K562 (cell line): ENCODE measurements at regions not wholly inside any gene's neighbourhood (a gene's known extent, or its start where the extent isn't known, plus 50 kb on each side); places are given as distances from the start of the nearest gene placed in this dataset.

Source experiments
- ATAC-seq: fragments of 200-7000 bp; cut with Tn5 transposase; 3 replicates; pipeline ENCODE4 v1.9.1; 2020; ENCODE audit warnings: moderate library complexity
- BruUV-seq: library from RNA; stranded (reverse); fragments of 400-500 nt; replicated peaks from 2 replicates; lab custom pipeline; 2021; lab: Mats Ljungman, UMichigan
- CTCF ChIA-PET: fragments of 300-600 bp; formaldehyde crosslinking; extraction: SDS; loops from one replicate; lab custom pipeline; 2021; ENCODE audit warnings: low intra/inter-chr PET ratio; lab: Yijun Ruan, JAX
- POLR2A ChIA-PET: fragments of 300-600, 350-650 bp; sonication (Branson Sonifier 250); formaldehyde crosslinking; extraction: SDS; loops from one replicate; lab custom pipeline; 2021; ENCODE audit warnings: antibody characterized with exemption, inconsistent platforms; lab: Yijun Ruan, JAX
- DNase-seq, 4 experiments: peaks; one replicate each; pipeline versions ENCODE4 v3.0.0 to v3.0.0-alpha.2; 2011 to 2018; ENCODE audit warnings: low spot score in 3 of 4, mixed read lengths in 3 of 4; ENCODE audit errors: extremely low read depth in 1 of 4
- FAIRE-seq: peaks from 2 replicates; lab custom pipeline; 2011; peaks lifted over from hg19 to GRCh38; lab: Jason Lieb, UNC
- H2AFZ ChIP-seq: 2 replicates; pipeline ENCODE4 v1.6.0; 2011; ENCODE audit warnings: low read depth, low read length, control low read depth, inconsistent platforms
- H3K27ac ChIP-seq: fragments of 200-600 bp; 3 replicates; pipeline ENCODE4 v1.8.0; 2011; ENCODE audit warnings: low read depth, mild to moderate bottlenecking, control low read depth, inconsistent platforms, low read length, moderate library complexity, mixed read lengths; ENCODE audit errors: extremely low read depth
- H3K27me3 ChIP-seq, 2 experiments: fragments of 300-600 bp in 1 of 2; 2 replicates in 1 of 2; 3 replicates in 1 of 2; pipeline versions ENCODE4 v1.6.0 to v1.8.0; 2011; ENCODE audit warnings: inconsistent platforms in 2 of 2, low read length in 2 of 2, mild to moderate bottlenecking in 1 of 2, mixed read lengths in 1 of 2, moderate library complexity in 1 of 2; ENCODE audit not compliant: control insufficient read depth in 2 of 2, insufficient read depth in 2 of 2
- H3K36me3 ChIP-seq: fragments of 300-600 bp; 3 replicates; pipeline ENCODE4 v1.8.0; 2011; ENCODE audit warnings: mild to moderate bottlenecking, low read length, inconsistent platforms; ENCODE audit not compliant: control insufficient read depth, insufficient read depth
- H3K4me1 ChIP-seq, 2 experiments: fragments of 200-600 bp in 1 of 2; replicated peaks in 1 of 2; 2 replicates in 1 of 2; 3 replicates in 1 of 2; pipeline versions ENCODE4 v1.5.1 to v1.8.0; 2011; ENCODE audit warnings: inconsistent platforms in 2 of 2, low read length in 2 of 2, mild to moderate bottlenecking in 1 of 2, mixed read lengths in 1 of 2, moderate library complexity in 1 of 2; ENCODE audit not compliant: control insufficient read depth in 2 of 2, insufficient read depth in 2 of 2
- H3K4me2 ChIP-seq: 2 replicates; pipeline ENCODE4 v1.6.1; 2011; ENCODE audit warnings: low read length, control low read depth, inconsistent platforms, mixed read lengths; ENCODE audit not compliant: insufficient read depth
- H3K4me3 ChIP-seq: fragments of 200-600 bp; sonication (generic), shearing (Covaris generic); 2 replicates; pipeline ENCODE4 v1.5.1; 2016; ENCODE audit warnings: control low read depth, inconsistent platforms
- H3K79me2 ChIP-seq: fragments of 200-600 bp; 3 replicates; pipeline ENCODE4 v1.8.0; 2011; ENCODE audit warnings: low read length, inconsistent platforms; ENCODE audit not compliant: control insufficient read depth, insufficient read depth
- H3K9ac ChIP-seq, 2 experiments: 2 replicates each; pipeline versions ENCODE4 v1.6.0 to v1.6.1; 2011; ENCODE audit warnings: low read depth in 2 of 2, low read length in 2 of 2, control low read depth in 1 of 2, inconsistent platforms in 1 of 2, mild to moderate bottlenecking in 1 of 2, mixed read lengths in 1 of 2; ENCODE audit not compliant: insufficient read depth in 1 of 2
- H3K9me1 ChIP-seq: one replicate; pipeline ENCODE4 v1.6.0; 2011; ENCODE audit warnings: inconsistent platforms, mild to moderate bottlenecking, low read length, moderate library complexity; ENCODE audit not compliant: control insufficient read depth, insufficient read depth
- H3K9me3 ChIP-seq: replicated peaks from 2 replicates; pipeline ENCODE4 v1.5.1; 2011; ENCODE audit warnings: low read depth, low read length, inconsistent platforms; ENCODE audit not compliant: control insufficient read depth, insufficient read depth
- H4K20me1 ChIP-seq: replicated peaks from 2 replicates; pipeline ENCODE4 v1.6.1; 2011; ENCODE audit warnings: low read length, inconsistent platforms, mixed read lengths; ENCODE audit not compliant: control insufficient read depth, insufficient read depth
- CEBPB ChIP-seq: fragments of 450-650 bp; IDR thresholded peaks from 2 replicates; pipeline ENCODE4 v1.6.1; 2016; ENCODE audit warnings: missing genetic modification characterization, missing compliant biosample characterization
- ELF4 ChIP-seq: fragments of 450-650 bp; formaldehyde crosslinking; IDR thresholded peaks from 2 replicates; pipeline ENCODE4 v1.4.0; 2022; ENCODE audit warnings: missing genetic modification characterization
- EP300 ChIP-seq: IDR thresholded peaks from 2 replicates; pipeline ENCODE4 v1.6.1; 2012; ENCODE audit warnings: low read length, improper control_type of control experiment
- SIN3A ChIP-seq, 2 experiments: fragments of 150-350 bp in 1 of 2; IDR thresholded peaks; 2 replicates each; pipeline ENCODE4 v1.6.1; 2011 to 2016; ENCODE audit warnings: borderline replicate concordance in 2 of 2, low read depth in 2 of 2, low read length in 2 of 2, mild to moderate bottlenecking in 2 of 2, moderate library complexity in 2 of 2; ENCODE audit not compliant: control insufficient read depth in 1 of 2
- ZNF212 ChIP-seq: fragments of 450-650 bp; formaldehyde crosslinking; IDR thresholded peaks from 2 replicates; pipeline ENCODE4 v1.4.0; 2020; ENCODE audit warnings: mild to moderate bottlenecking
- ZNF41 ChIP-seq: fragments of 250-450 bp; sonication (Bioruptor Pico); conservative IDR thresholded peaks from 2 replicates; pipeline ENCODE4 v1.4.0; 2020; ENCODE audit warnings: mild to moderate bottlenecking
- ZNF75A ChIP-seq: fragments of 450-650 bp; formaldehyde crosslinking; IDR thresholded peaks from 2 replicates; pipeline ENCODE4 v1.4.0; 2020; ENCODE audit warnings: mild to moderate bottlenecking
- WGBS: fragments of 100-300 bp; shearing (Covaris generic); methylation state at CpG from one replicate; pipeline ENCODE4 v1.1.6; 2016; ENCODE audit warnings: low coverage, mixed read lengths; ENCODE audit not compliant: insufficient coverage; ENCODE audit errors: missing lambda C conversion rate; 5-methylcytosine and 5-hydroxymethylcytosine counted together
- in situ Hi-C: fragments of 300-500 bp; cut with MboI; formaldehyde crosslinking; loops from 4 replicates; pipeline ENCODE4 v1.15.0; 2018; ENCODE audit warnings: inconsistent platforms, mixed read lengths
- intact Hi-C: fragments of 100-400 bp; cut with micrococcal nuclease; formaldehyde crosslinking; loops from 2 replicates; pipeline ENCODE4 v1.14.2; 2022
- TF ChIP-seq, protein P1 (sequence below): fragments of 450-650 bp; IDR thresholded peaks from 2 replicates; pipeline ENCODE4 v1.6.1; 2016; ENCODE audit warnings: missing biosample characterization, missing genetic modification characterization
- TF ChIP-seq, protein P2 (sequence below): fragments of 150-350 bp; conservative IDR thresholded peaks from 2 replicates; pipeline ENCODE4 v1.6.1; 2014; ENCODE audit warnings: low read length
- TF ChIP-seq, protein P3 (sequence below): fragments of 250-450 bp; sonication (Bioruptor Pico); IDR thresholded peaks from 2 replicates; pipeline ENCODE4 v1.4.0; 2020; ENCODE audit warnings: mild to moderate bottlenecking, moderate library complexity

DNA sequence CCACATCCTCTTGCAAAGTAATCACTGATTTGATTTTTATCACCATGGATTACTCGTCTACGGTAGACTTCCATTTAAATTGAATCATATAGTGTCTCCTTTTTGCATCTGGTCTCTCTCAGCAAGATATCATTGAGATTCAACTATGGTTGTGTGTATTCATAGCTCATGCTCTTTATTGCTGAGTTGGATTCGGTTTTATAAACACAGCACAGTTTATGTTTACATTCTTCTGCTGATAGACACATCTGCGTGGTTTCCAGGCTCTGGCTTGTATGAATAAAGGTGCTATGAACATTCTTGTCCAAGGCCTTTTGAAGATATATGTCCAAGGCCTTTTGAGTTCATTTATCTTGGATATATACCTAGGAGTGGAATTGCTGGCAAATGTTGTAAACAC, 356.5 kb upstream of the CELF2 start:
- FAIRE-seq, result no peak
- Histone ChIP-seq H3K9me1 (no peaks in the 10 kb centered on the region), H3K9ac (no peak overlapping the region), H3K36me3 (no peaks in the 10 kb centered on the region), H3K4me1 (no peaks in the 10 kb centered on the region), H3K79me2 (no peaks in the 10 kb centered on the region), H3K4me2 (no peak overlapping the region), H3K4me3 (no peak overlapping the region), H3K9me3 (no peaks in the 10 kb centered on the region), H3K27ac (no peak overlapping the region), H3K27me3 (no peaks in the 10 kb centered on the region), H2AFZ (no peak overlapping the region), H4K20me1 (no peaks in the 10 kb centered on the region)
- CTCF ChIA-PET, result no interaction called here
- in situ Hi-C loops (no loop called here), intact Hi-C loops (no loop called here)
- DNase-seq, result no peak
- ATAC-seq, result no peak
- WGBS, result 0% methylated on average over 4 of the region's 4 CpGs
- TF ChIP-seq SIN3A (IDR thresholded peaks at IDR 0.05; ENCODE audit: borderline replicate concordance in 2 of 2, control insufficient read depth in 1 of 2, low read depth in 2 of 2, low read length in 2 of 2) (no peak), ZNF75A (CRISPR knock-in tag) (no peak), CEBPB (no peak)
- POLR2A ChIA-PET, result no interaction called here
- no TSS peak for BruUV-seq

DNA sequence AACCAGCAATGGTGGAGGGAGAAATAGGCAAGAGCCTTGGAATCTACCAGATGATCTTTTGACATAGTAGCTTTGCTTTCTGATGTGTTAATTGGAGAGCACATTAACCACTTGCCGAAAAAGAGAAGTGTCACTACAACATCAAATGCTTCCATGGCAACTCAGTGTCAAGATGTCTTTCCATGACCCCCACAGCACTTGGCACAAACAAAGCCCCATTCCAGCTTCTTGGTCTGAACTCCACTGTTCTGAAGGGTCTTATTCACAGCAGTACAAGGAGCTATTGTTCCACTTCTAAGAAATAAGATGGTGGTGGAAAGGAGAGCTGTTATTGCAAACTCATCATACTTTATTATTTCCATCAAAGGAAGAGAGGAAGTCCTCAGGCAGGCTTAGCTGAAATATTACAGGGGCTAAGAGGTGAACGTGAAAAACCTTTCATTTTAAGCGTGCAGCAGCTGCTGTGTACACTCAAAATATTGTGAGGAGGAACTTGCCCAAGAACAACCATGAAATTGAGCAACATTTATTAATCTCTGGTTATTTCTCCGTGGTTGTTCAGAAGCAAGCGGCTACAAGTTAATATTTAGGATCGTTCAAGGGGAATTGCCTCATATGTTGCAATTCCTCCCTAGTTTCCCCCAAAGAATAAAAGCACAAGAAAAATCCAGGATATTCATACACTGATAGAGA, 354.8 kb upstream of the CELF2 start:
- FAIRE-seq (no peak), DNase-seq (no peak), ATAC-seq (no peak)
- no TSS peak for BruUV-seq
- ChIA-PET CTCF (no interaction called here), POLR2A (interaction anchor here (0.5 kb wide), 1 partner anchor 58 kb away, joined by 4 read pairs; no protein-coding TSS in a partner anchor)
- H3K9me3 ChIP-seq, result no peaks in the 10 kb centered on the region
- H3K36me3 ChIP-seq, result no peaks in the 10 kb centered on the region
- H4K20me1 ChIP-seq, result no peaks in the 10 kb centered on the region
- no peaks in the 10 kb centered on the region for H3K27me3 ChIP-seq
- intact Hi-C loops, result no loop called here
- H3K4me2 ChIP-seq, result no peak overlapping the region
- no peak overlapping the region for H3K9ac ChIP-seq
- WGBS, result 0% methylated on average over 6 of the region's 6 CpGs
- no peak overlapping the region for H2AFZ ChIP-seq
- H3K79me2 ChIP-seq, result no peaks in the 10 kb centered on the region
- no peak overlapping the region for H3K4me3 ChIP-seq
- H3K4me1 ChIP-seq, result no peaks in the 10 kb centered on the region
- in situ Hi-C loops, result no loop called here
- H3K27ac ChIP-seq, result no peak overlapping the region
- H3K9me1 ChIP-seq, result no peaks in the 10 kb centered on the region
- TF ChIP-seq, protein P1, sequence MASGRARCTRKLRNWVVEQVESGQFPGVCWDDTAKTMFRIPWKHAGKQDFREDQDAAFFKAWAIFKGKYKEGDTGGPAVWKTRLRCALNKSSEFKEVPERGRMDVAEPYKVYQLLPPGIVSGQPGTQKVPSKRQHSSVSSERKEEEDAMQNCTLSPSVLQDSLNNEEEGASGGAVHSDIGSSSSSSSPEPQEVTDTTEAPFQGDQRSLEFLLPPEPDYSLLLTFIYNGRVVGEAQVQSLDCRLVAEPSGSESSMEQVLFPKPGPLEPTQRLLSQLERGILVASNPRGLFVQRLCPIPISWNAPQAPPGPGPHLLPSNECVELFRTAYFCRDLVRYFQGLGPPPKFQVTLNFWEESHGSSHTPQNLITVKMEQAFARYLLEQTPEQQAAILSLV (tag), result no peak
- TF ChIP-seq ZNF212 (CRISPR knock-in tag) (no peak), ZNF41 (CRISPR knock-in tag) (no peak), ELF4 (CRISPR knock-in tag) (no peak), EP300 (no peak)
- TF ChIP-seq, protein P2, sequence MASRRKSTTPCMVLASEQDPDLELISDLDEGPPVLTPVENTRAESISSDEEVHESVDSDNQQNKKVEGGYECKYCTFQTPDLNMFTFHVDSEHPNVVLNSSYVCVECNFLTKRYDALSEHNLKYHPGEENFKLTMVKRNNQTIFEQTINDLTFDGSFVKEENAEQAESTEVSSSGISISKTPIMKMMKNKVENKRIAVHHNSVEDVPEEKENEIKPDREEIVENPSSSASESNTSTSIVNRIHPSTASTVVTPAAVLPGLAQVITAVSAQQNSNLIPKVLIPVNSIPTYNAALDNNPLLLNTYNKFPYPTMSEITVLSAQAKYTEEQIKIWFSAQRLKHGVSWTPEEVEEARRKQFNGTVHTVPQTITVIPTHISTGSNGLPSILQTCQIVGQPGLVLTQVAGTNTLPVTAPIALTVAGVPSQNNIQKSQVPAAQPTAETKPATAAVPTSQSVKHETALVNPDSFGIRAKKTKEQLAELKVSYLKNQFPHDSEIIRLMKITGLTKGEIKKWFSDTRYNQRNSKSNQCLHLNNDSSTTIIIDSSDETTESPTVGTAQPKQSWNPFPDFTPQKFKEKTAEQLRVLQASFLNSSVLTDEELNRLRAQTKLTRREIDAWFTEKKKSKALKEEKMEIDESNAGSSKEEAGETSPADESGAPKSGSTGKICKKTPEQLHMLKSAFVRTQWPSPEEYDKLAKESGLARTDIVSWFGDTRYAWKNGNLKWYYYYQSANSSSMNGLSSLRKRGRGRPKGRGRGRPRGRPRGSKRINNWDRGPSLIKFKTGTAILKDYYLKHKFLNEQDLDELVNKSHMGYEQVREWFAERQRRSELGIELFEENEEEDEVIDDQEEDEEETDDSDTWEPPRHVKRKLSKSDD, result no peak
- TF ChIP-seq, protein P3, sequence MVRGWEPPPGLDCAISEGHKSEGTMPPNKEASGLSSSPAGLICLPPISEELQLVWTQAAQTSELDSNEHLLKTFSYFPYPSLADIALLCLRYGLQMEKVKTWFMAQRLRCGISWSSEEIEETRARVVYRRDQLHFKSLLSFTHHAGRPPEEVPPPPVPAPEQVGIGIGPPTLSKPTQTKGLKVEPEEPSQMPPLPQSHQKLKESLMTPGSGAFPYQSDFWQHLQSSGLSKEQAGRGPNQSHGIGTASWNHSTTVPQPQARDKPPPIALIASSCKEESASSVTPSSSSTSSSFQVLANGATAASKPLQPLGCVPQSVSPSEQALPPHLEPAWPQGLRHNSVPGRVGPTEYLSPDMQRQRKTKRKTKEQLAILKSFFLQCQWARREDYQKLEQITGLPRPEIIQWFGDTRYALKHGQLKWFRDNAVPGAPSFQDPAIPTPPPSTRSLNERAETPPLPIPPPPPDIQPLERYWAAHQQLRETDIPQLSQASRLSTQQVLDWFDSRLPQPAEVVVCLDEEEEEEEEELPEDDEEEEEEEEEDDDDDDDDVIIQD (CRISPR knock-in tag), result no peak
